ENCODE measurements at regions not wholly inside any gene's neighbourhood (a gene's known extent, or its start where the extent isn't known, plus 50 kb on each side); places are given as distances from the start of the nearest gene placed in this dataset.

DNA sequence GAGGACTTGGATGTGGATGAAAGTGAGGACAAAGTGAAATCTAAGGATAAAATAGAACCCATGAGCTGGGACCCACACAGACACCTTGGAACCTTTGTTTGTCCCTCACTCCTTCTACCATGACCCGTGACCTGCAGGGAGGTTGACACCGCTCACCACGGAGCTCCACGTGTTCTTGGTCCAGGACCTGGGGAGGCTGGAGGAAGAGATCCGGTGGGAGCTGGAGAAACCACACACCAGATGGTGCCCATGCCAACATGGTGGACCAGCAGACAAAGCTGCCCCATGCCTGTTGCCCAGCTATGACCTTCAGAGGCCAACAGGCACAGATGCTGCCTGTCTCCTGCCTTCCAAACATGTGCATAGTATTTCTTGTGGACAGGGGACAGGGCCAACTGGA lies 721.9 kb downstream of the PTPRU start:
- TF ChIP-seq, protein P1, sequence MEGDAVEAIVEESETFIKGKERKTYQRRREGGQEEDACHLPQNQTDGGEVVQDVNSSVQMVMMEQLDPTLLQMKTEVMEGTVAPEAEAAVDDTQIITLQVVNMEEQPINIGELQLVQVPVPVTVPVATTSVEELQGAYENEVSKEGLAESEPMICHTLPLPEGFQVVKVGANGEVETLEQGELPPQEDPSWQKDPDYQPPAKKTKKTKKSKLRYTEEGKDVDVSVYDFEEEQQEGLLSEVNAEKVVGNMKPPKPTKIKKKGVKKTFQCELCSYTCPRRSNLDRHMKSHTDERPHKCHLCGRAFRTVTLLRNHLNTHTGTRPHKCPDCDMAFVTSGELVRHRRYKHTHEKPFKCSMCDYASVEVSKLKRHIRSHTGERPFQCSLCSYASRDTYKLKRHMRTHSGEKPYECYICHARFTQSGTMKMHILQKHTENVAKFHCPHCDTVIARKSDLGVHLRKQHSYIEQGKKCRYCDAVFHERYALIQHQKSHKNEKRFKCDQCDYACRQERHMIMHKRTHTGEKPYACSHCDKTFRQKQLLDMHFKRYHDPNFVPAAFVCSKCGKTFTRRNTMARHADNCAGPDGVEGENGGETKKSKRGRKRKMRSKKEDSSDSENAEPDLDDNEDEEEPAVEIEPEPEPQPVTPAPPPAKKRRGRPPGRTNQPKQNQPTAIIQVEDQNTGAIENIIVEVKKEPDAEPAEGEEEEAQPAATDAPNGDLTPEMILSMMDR (IDR thresholded peaks at IDR 0.05 in 8 of 11, conservative IDR thresholded peaks at IDR 0.05 in 3 of 11) = no peak
- TF ChIP-seq POLR2A (IDR thresholded peaks at IDR 0.05) = no peak
- TF ChIP-seq POLR2AphosphoS5 (IDR thresholded peaks at IDR 0.05) = no peak

All from spleen (tissue), 7 donors.